Dedifferentiated amniotic fluid mesenchymal stem cell (primary cell): ENCODE measurements at regions not wholly inside any gene's neighbourhood (a gene's known extent, or its start where the extent isn't known, plus 50 kb on each side); places are given as distances from the start of the nearest gene placed in this dataset.

Experiments used
- DNase-seq: peaks from one replicate; pipeline ENCODE4 v3.0.0-alpha.2; 2016; ENCODE audit errors: extremely low spot score

DNA sequence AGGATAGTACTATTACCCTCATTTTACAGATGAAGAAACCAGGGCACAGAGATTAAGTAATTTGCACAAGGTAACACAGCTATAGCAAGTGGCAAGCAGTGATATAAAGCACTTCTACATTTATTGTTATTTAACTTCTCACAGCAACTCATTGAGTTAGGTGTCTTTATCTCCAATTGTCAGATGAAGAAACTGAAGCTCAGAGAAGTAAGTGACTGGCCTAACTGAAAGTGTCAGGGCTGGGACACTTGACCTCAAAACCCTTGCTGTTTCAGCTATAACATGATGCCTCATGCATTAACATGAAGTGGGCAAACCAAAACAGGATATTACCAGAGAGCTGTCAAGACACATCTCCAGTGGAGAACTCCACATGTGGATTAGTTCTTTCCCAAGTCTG lies 65.8 kb upstream of the LEKR1 start:
- DNase-seq, result no peak

DNA sequence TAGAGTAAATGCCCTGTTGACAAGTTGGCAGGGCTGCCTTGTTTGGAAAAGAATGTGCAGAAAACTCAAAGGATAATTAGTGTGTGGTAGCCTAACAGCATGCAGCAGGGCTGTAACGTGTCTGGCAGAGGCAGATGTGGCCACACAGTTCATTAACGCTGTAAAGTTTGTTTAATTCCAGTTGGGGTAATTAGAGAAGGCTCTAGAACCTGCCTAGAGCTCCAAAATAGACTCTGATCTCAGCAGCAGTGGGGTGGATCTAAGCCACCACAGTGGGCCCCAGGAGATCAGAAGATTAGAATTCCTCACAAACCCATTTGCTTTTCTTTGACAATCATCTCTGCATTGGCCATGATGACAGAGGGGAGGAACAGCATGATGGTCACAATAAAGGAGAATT lies 65.1 kb upstream of the LEKR1 start:
- DNase-seq, result no peak

DNA sequence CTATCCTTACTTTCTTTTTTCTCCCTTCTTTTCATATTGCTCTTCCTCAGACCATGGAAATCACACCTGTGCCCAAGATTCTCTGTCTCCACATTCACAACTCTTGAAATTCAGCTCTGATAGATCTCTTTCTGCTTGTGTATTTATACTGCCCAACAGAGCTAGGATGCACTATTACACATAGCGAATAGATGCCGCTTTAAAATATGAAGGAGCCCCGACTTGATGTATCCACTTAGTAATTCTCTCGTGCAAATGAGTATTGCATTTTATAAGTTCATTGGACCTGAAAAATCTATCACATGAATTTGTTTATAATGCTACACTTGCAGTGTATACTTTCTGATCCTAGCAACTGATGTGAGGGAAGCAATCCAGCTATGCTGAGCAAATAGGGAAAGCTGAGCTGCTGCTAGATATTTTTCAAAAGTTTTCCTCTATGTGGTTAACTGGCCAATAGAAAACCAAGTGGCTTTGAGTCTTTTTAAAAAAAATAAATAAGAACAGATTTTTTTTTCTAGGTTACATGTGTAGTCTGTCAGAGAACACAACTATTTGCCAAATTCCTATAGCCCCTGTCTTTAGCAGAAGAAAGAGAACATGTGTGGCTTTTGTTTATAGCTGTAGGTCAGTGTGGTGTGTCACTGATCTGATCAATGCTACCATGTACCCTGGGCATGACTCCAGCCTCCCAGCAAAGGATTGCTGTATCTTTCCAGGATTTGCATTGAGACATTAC lies 64.3 kb upstream of the LEKR1 start:
- peak; percentile 58 for DNase-seq

DNA sequence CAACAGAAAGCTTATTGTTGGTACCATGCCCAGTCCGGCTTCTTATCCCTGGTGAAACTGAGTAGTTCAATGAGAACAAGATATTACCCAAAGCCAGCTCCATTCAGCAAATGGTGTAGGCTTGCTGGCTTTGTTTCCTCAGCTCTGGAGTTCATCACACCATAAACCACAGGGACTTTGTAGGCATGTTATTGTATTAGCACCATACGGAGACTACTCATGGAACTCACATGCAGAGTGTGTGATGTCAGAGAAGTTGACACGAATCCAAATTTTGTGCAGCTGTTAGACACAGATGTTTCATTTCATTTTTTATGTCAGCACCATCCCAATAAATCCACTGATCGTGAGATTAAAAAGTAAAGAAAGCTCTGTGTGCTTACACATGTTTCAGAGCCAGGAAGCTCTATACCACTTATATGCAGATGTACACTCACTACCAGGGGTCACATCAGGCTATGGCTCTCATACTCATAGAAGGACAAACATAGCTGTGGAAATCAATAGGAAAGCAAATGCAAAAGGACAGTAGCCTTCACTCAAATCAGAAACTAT lies 63.4 kb upstream of the LEKR1 start:
- DNase-seq, result peak; percentile 89

DNA sequence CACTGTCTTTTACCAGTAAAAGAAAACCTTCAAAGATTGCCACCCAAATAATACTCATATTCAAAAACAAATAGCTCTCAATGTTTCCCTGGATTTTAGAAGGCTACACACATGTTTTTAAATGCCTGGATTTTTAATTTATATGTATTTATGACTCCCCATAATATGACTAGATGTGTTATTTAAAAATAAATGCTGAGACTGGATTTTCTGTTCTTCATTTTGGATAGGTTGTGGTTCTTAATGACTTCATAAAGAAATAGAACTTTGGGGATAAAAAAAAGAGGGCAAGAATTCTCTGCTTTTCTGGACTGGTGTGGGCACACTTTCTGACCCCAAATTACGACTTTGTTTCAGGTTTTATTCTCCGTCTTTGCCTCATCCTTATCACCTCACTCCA lies 62.8 kb upstream of the LEKR1 start:
- no peak for DNase-seq

DNA sequence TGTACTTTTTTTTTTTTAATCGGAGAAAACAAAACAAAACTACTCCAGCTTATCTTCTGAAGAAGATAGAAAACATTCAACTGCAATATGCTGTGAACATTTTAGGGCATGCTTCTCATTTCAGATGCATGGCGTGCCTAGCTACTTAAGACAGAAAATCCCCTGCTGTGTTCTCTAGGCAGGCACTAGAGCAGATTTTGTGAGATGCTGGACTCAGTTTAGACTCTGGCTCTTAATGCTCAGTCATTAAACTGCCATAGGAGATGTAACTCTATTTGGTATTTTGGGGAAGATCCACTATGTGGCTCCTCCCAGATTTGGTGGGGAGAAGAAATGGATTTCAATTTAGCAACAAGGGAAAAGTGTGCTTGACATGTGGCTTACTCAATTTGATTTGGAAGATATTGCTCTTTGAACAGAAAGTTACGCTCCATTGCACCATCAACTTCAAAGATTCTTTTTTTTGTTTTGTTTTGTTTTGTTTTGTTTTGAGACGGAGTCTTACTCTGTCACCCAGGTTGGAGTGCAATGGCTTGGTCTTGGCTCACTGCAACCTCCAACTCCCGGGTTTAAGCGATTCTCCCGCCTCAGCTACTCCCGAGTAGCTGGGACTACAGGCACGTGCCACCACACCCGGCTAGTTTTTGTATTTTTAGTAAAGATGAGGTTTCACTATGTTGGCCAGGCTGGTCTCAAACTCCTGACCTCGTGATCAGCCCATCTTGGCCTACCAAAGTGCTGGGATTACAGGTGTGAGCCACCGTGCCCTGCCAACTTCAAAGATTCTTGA lies 62.0 kb upstream of the LEKR1 start:
- no peak for DNase-seq

DNA sequence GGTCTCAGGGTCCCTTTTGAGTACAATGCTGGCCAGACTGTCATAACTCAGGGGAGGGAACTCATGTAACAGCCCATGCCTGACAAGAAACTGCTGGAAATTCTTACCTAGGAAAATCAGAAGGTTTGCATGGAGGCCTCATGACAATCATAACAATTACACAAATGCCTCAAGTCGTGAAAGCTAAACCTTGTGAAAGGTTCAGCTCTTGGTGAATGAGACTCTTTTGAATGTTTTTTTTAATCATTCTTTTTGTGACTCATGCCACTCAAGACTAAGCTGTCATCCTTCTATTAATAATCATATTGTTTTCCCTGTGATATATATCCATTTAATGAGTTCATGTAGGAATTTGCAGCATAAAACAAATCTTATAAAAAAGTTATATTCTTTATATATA lies 61.4 kb upstream of the LEKR1 start:
- no peak for DNase-seq

DNA sequence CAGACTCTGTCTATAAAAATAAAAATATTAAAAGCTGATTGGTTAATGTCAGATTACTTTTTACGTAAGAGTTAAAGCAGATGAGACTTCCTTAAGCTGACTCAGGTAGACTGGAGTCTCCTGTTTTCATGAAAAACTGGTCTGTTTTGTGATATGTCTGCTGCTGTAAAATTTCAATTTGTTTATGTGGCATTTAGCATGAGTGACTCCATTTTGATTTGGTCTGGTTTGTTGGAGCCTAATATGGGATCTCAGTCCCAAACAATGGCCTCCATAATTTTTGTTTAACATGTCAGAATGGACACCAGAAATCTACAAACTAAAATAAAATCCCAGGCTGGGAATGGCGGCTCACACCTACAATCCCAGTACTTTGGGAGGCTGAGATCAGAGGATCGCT lies 57.8 kb upstream of the LEKR1 start:
- no peak for DNase-seq

DNA sequence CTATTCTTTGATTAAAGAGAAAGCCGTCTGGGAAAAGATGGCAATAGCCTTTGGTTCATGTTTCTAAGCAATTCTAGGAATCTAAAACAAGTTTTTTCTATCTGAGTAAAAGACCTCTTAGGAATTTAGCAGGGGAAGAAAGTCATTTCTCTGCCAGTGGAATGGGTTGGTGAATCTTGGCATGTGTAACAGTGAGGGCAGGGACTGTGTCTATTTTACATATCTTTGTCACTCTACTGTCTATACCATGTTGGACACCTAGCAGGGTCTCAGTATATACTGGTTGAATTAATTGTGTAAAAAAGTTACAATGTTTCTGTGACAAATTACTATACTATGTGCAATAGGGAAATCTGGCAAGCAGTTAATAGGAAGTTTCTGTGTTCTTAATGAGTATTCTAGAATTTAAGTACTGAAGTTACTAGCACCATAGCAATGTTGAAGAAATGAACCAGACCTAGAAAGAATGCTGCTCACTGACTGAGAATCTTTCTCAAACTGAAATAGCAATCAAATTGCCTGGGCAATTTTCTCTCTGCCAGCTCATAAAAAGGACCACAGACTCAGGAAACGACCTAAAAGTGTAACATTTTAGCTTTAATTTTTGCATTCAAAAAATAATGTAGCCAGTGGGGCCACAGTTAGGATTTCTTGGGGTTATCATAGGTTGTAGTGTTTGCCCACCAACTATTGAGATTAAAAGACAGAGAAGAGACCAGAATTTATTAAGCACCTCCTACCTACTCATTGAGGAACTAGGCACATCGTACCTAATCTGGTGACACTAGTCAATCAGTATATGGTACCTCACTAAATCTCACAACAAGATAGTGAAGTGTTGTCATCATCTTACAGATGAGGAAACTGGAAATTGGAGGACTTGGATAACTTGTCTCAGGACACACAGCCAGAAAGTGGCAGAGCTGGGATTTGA lies 56.2 kb upstream of the LEKR1 start:
- DNase-seq, result peak; percentile 65

DNA sequence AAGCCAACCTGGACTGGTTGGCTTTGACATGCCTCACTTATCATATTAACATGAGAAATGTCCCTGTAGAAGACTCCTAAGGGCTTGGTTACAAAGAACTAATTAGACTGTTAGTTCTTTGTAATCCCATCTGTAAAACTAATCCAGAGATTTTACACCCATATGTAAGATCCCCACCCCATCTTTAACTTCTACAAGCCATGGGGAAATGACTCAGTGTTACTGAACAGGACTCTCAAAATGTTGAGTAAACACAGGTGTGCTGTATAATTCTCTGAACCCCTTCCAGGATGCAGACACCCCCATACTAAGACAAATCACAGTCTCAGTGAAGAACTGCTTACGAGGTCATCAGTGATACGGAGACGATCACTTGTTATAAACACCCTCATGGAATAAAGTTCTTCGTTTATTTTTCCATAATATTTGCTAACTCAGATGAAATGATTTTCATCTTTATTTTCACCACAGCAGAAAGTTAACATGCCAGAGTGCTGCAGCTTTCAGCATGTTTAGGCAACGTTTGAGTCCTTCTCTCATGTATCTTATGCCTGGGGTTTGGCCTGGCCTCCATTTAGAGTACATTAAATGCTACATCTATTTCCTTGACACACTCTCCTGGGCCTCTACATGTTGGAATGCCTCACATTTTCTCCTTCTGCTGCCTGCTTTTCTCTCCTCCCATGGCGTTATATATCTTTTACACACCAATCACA lies 55.3 kb upstream of the LEKR1 start:
- no peak for DNase-seq

DNA sequence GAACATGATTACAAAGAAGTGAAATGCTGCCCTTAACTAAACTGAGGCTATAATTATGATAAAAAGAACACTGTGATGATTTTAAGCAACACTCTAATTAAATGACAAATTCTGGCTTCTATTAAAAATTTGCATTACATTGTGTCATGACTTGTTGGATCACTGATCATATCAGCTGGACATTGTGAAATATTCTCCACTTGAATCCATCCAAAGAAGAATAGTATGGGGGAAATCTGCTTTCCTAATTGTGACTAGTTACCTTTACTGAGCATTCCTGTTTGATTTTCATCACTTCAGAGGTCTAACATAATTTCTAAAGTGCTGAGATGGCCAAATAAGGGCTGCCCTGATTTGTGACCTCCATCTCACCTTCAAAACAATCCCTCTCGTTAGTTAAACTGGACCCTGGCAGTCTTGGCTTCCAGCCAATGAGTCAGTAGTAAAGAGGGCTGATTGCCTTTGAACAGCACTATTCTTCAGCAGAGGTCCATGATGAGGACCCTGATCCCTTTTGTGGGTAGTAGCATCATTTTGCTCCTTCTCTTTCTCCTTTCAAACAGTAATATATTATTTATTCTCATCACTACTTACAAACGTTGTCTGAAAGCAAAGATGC lies 53.5 kb upstream of the LEKR1 start:
- DNase-seq, result no peak

DNA sequence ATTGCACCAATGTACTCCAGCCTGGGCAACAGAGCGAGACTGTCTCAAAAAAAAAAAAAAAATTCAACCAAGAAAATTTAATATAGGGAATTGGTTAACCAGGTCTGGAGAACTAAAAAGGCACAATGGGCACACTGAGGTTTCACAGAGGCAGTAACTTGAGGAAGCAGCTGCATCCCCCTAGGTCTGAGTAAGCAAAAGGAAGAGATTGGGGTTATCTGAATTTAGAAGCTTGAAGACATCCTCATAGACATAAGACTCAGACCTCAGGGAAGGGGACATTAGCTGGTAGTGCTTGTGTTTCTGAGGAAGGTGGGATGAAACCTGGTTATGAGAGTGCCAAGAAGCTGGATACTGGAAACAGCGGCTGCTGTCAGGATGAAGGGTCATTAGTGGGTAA lies 50.1 kb upstream of the LEKR1 start:
- no peak for DNase-seq
